AG04450 (cell line): ENCODE measurements at regions not wholly inside any gene's neighbourhood (a gene's known extent, or its start where the extent isn't known, plus 50 kb on each side); places are given as distances from the start of the nearest gene placed in this dataset.

Experiments
- CTCF ChIA-PET: fragments of 300-600, 350-600 bp; formaldehyde crosslinking; extraction: SDS; loops from one replicate; lab custom pipeline; 2022; ENCODE audit warnings: antibody characterized with exemption, inconsistent platforms; lab: Charles Lee
- POLR2A ChIA-PET: fragments of 350-600 bp; formaldehyde crosslinking; extraction: SDS; loops from one replicate; lab custom pipeline; 2021; ENCODE audit warnings: antibody characterized with exemption, inconsistent platforms; lab: Yijun Ruan, JAX
- DNase-seq: peaks from one replicate; pipeline ENCODE4 v3.0.0-alpha.2; 2011; ENCODE audit warnings: low read depth, low spot score
- H3K27ac ChIP-seq: one replicate; pipeline ENCODE4 v1.5.1; 2012; ENCODE audit warnings: low read depth, low read length, control low read depth
- H3K27me3 ChIP-seq: one replicate; pipeline ENCODE4 v1.6.0; 2012; ENCODE audit warnings: low read length; ENCODE audit not compliant: control insufficient read depth, insufficient read depth
- H3K4me3 ChIP-seq: 2 replicates; pipeline ENCODE4 v1.5.1; 2011; ENCODE audit warnings: mild to moderate bottlenecking, low read depth, low read length, control low read depth
- H3K9me3 ChIP-seq: 2 replicates; pipeline ENCODE4 v1.5.1; 2012; ENCODE audit warnings: low read length; ENCODE audit not compliant: control insufficient read depth, insufficient read depth
- TF ChIP-seq, protein P1 (sequence below): IDR thresholded peaks from 2 replicates; pipeline ENCODE4 v1.5.1; 2011; ENCODE audit warnings: low read depth, low read length, control low read depth, inconsistent platforms

DNA sequence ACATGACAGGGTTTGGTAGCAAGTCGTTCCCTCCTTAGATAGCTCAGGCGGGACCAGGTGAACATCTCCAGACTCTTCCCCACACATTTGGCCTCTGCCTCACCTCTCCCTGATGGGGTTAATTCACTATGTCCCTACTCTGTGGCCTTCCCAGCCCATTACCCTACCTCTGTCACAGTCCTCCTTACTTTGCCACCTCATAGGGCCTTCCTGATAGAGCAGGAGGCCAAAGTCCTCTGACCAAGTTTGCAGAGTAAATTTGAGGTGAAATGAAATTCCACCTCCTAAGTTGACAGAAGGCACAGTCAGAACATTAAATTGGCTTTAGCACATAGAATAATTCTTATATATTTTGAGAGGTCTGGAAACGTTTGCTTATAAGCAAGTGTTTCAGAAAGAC lies 53.1 kb upstream of the ARMC2 start:
- ChIA-PET POLR2A (no interaction called here), CTCF (interaction anchor here (1.5 kb wide), 1 partner anchor 11 kb away, joined by 4 read pairs; no protein-coding TSS in a partner anchor)
- TF ChIP-seq, protein P1, sequence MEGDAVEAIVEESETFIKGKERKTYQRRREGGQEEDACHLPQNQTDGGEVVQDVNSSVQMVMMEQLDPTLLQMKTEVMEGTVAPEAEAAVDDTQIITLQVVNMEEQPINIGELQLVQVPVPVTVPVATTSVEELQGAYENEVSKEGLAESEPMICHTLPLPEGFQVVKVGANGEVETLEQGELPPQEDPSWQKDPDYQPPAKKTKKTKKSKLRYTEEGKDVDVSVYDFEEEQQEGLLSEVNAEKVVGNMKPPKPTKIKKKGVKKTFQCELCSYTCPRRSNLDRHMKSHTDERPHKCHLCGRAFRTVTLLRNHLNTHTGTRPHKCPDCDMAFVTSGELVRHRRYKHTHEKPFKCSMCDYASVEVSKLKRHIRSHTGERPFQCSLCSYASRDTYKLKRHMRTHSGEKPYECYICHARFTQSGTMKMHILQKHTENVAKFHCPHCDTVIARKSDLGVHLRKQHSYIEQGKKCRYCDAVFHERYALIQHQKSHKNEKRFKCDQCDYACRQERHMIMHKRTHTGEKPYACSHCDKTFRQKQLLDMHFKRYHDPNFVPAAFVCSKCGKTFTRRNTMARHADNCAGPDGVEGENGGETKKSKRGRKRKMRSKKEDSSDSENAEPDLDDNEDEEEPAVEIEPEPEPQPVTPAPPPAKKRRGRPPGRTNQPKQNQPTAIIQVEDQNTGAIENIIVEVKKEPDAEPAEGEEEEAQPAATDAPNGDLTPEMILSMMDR = no peak
- H3K4me3 ChIP-seq = no peak overlapping the region
- no peak overlapping the region for H3K27ac ChIP-seq
- no peaks in the 10 kb centered on the region for H3K27me3 ChIP-seq
- DNase-seq = no peak
- H3K9me3 ChIP-seq = no peaks in the 10 kb centered on the region

DNA sequence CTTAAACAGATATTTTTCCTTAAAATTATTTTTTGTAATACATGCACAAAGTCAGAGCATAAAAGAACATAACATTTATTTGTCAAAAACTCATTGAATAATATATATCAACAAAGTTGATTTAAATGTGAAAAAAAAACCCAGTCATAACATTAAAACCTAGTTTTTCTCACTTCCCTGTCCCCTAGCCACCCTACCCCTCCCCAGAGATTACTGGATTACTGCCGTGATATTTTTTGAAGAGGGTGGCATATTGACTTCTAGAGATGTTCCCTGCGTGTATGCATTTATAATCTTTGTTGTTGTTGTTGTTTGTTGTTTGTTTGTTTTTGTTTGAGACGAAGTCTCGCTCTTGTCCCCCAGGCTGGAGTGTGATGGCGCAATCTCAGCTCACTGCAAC lies 52.4 kb upstream of the ARMC2 start:
- H3K27me3 ChIP-seq = no peaks in the 10 kb centered on the region
- H3K4me3 ChIP-seq = no peak overlapping the region
- TF ChIP-seq, protein P1 = no peak
- H3K27ac ChIP-seq = no peak overlapping the region
- no peak for DNase-seq
- H3K9me3 ChIP-seq = no peaks in the 10 kb centered on the region
- CTCF ChIA-PET = interaction anchor here (1.5 to 3.5 kb wide), 2 partner anchors 10 to 12 kb away, joined by 4 to 10 read pairs; no protein-coding TSS in a partner anchor
- POLR2A ChIA-PET = no interaction called here

DNA sequence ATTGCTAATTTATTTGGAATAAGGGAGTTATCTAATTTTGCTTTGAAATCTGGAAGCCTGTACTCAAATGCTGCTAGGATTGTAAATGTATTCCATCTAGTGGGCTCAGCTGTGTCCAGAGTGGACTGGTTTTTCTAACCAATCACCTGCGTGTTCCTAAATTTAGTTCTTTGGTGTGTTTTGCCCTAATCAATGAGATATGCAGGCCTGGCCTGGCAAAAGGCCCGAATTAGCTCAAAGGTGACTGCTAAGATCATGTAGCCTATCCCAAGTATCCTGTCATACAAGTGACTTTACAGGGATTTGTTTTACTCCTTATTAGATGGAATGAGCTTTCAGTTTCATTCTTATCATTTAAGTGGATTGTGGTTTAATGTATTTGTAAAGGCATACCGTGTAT lies 51.3 kb upstream of the ARMC2 start:
- ChIA-PET CTCF (interaction anchor here (1.5 to 3.5 kb wide), 2 partner anchors 9 to 13 kb away, joined by 3 to 10 read pairs; no protein-coding TSS in a partner anchor), POLR2A (interaction anchor here (1.1 kb wide), 1 partner anchor 231 kb away, joined by 3 read pairs; no protein-coding TSS in a partner anchor)
- TF ChIP-seq, protein P1 = no peak
- Histone ChIP-seq H3K4me3 (no peak overlapping the region), H3K27me3 (no peaks in the 10 kb centered on the region), H3K27ac (no peak overlapping the region), H3K9me3 (no peaks in the 10 kb centered on the region)
- no peak for DNase-seq

DNA sequence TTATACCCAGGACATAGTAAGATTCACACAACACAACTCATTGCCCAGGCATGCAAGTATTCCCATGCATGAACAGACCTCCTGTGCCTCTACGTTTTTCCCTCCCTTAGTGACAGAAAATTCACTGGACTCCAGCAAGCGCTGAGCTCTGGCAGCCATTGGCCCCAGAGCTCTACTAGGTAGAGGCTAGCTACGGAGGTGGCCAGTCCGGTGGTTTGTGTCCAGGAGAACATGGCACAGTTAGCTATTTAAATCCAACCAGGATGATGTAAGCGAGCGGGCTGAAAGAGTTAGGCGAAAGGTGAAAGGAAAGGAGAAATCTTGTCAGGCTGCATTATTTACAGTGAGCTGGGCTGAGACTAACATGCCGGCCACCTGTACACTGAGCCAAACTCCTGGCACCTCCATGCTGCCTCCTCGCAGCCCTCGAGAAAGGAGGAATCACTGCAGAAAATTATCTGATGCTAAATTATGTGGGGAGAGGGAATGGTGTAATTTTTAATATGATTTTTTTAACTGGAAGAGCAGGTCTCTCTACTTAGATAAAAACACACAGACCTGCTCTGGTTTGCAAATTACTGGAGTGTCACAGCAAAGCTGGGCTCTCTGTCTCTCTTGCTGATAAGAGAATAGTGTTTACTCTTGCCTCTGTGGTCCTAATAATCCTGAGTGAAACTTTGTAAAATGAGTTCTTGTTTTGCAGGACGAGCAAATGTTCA lies 50.1 kb upstream of the ARMC2 start:
- no peak for DNase-seq
- no peaks in the 10 kb centered on the region for H3K27me3 ChIP-seq
- ChIA-PET POLR2A (no interaction called here), CTCF (interaction anchor here (1.5 to 3.5 kb wide), 2 partner anchors 8 to 15 kb away, joined by 3 to 10 read pairs; no protein-coding TSS in a partner anchor)
- no peak overlapping the region for H3K27ac ChIP-seq
- no peaks in the 10 kb centered on the region for H3K9me3 ChIP-seq
- TF ChIP-seq, protein P1 = no peak
- H3K4me3 ChIP-seq = no peak overlapping the region
